Smooth muscle cell (in vitro differentiated cells): ENCODE measurements at regions not wholly inside any gene's neighbourhood (a gene's known extent, or its start where the extent isn't known, plus 50 kb on each side); places are given as distances from the start of the nearest gene placed in this dataset.
"Not testable (repeated sequence)": the region's sequence is repeated elsewhere in the genome, so short reads cannot be mapped to it uniquely, and the experiment has no call there.

Experiments used
- DNase-seq: peaks from one replicate; lab custom pipeline; 2025; ENCODE audit not compliant: unreplicated experiment; lab: John Stamatoyannopoulos, UW
- H2AFZ ChIP-seq: fragments of 200-600 bp; sonication (generic); 2 replicates; pipeline ENCODE4 v1.6.0; 2016; ENCODE audit warnings: antibody characterized with exemption, low read depth, mild to moderate bottlenecking
- H3F3A ChIP-seq: fragments of 200-600 bp; sonication (generic); 2 replicates; pipeline ENCODE4 v1.6.0; 2017; ENCODE audit warnings: antibody characterized with exemption, low read depth
- H3K27ac ChIP-seq: fragments of 200-600 bp; sonication (generic); 2 replicates; pipeline ENCODE4 v1.5.1; 2016; ENCODE audit warnings: low read depth, mild to moderate bottlenecking
- H3K27me3 ChIP-seq: fragments of 200-600 bp; sonication (generic); 2 replicates; pipeline ENCODE4 v1.6.1; 2016; ENCODE audit warnings: low read depth, mild to moderate bottlenecking
- H3K36me3 ChIP-seq: fragments of 200-600 bp; sonication (generic); 2 replicates; pipeline ENCODE4 v1.5.1; 2016; ENCODE audit warnings: low read depth
- H3K4me1 ChIP-seq: fragments of 200-600 bp; sonication (generic); 2 replicates; pipeline ENCODE4 v1.5.1; 2016; ENCODE audit warnings: low read depth
- H3K4me2 ChIP-seq: fragments of 200-600 bp; sonication (generic); 2 replicates; pipeline ENCODE4 v1.6.0; 2016; ENCODE audit warnings: mild to moderate bottlenecking
- H3K4me3 ChIP-seq: fragments of 200-600 bp; sonication (generic); 2 replicates; pipeline ENCODE4 v1.5.1; 2016; ENCODE audit warnings: mild to moderate bottlenecking
- H3K79me2 ChIP-seq: fragments of 200-600 bp; sonication (generic); 2 replicates; pipeline ENCODE4 v1.6.0; 2016; ENCODE audit warnings: low read depth, mild to moderate bottlenecking
- H3K9ac ChIP-seq: fragments of 200-600 bp; sonication (generic); 2 replicates; pipeline ENCODE4 v1.6.0; 2016; ENCODE audit warnings: low read depth
- H3K9me3 ChIP-seq: fragments of 200-600 bp; sonication (generic); replicated peaks from 2 replicates; pipeline ENCODE4 v1.5.1; 2016; ENCODE audit warnings: low read depth
- H4K20me1 ChIP-seq: fragments of 200-600 bp; sonication (generic); 2 replicates; pipeline ENCODE4 v1.6.0; 2016; ENCODE audit warnings: low read depth
- WGBS: methylation state at CpG from one replicate; pipeline ENCODE4 v1.1.7; 2016; ENCODE audit warnings: low lambda C conversion rate; 5-methylcytosine and 5-hydroxymethylcytosine counted together
- TF ChIP-seq, protein P1 (sequence below): fragments of 200-600 bp; sonication (generic); IDR thresholded peaks from 2 replicates; pipeline ENCODE4 v1.5.1; 2017; ENCODE audit warnings: borderline replicate concordance, mild to moderate bottlenecking, antibody characterized with exemption; ENCODE audit not compliant: insufficient read depth, poor library complexity, severe bottlenecking

GRCh38 chr20:29408034-29408695 is 1849.3 kb upstream of the DEFB115 start:
- 80% methylated on average over 27 of the region's 40 CpGs for WGBS
- Histone ChIP-seq H3K4me1 (no peaks in the 10 kb centered on the region), H3K9me3 (no peaks in the 10 kb centered on the region), H3K4me3 (no peak overlapping the region), H3F3A (no peaks in the 10 kb centered on the region), H4K20me1 (no peaks in the 10 kb centered on the region), H3K36me3 (no peaks in the 10 kb centered on the region), H3K27ac (no peak overlapping the region), H3K79me2 (no peaks in the 10 kb centered on the region), H3K4me2 (no peak overlapping the region), H2AFZ (no peak overlapping the region), H3K9ac (no peak overlapping the region), H3K27me3 (no peaks in the 10 kb centered on the region)
- TF ChIP-seq, protein P1, sequence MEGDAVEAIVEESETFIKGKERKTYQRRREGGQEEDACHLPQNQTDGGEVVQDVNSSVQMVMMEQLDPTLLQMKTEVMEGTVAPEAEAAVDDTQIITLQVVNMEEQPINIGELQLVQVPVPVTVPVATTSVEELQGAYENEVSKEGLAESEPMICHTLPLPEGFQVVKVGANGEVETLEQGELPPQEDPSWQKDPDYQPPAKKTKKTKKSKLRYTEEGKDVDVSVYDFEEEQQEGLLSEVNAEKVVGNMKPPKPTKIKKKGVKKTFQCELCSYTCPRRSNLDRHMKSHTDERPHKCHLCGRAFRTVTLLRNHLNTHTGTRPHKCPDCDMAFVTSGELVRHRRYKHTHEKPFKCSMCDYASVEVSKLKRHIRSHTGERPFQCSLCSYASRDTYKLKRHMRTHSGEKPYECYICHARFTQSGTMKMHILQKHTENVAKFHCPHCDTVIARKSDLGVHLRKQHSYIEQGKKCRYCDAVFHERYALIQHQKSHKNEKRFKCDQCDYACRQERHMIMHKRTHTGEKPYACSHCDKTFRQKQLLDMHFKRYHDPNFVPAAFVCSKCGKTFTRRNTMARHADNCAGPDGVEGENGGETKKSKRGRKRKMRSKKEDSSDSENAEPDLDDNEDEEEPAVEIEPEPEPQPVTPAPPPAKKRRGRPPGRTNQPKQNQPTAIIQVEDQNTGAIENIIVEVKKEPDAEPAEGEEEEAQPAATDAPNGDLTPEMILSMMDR: no peak
- no peak for DNase-seq

GRCh38 chr20:29408707-29409106 is 1848.8 kb upstream of the DEFB115 start:
- not testable (repeated sequence) for H3K36me3 ChIP-seq, H3K79me2 ChIP-seq, H3K4me2 ChIP-seq, H3K4me3 ChIP-seq, H4K20me1 ChIP-seq, DNase-seq, H3K4me1 ChIP-seq, H3K27ac ChIP-seq, H3K27me3 ChIP-seq, H3K9ac ChIP-seq, H3F3A ChIP-seq, H2AFZ ChIP-seq, H3K9me3 ChIP-seq
- 75% methylated on average over 17 of the region's 17 CpGs for WGBS

- not testable (repeated sequence) for H3K79me2 ChIP-seq, H3F3A ChIP-seq, H4K20me1 ChIP-seq, DNase-seq, H3K36me3 ChIP-seq, H3K4me3 ChIP-seq, H3K4me1 ChIP-seq, H3K27me3 ChIP-seq, H3K27ac ChIP-seq, H3K9me3 ChIP-seq, H3K9ac ChIP-seq, H2AFZ ChIP-seq, H3K4me2 ChIP-seq
- WGBS: 78% methylated on average over 26 of the region's 26 CpGs
These were observed 1848.2 kb upstream of the DEFB115 start for GRCh38 chr20:29409160-29409689.

DNA sequence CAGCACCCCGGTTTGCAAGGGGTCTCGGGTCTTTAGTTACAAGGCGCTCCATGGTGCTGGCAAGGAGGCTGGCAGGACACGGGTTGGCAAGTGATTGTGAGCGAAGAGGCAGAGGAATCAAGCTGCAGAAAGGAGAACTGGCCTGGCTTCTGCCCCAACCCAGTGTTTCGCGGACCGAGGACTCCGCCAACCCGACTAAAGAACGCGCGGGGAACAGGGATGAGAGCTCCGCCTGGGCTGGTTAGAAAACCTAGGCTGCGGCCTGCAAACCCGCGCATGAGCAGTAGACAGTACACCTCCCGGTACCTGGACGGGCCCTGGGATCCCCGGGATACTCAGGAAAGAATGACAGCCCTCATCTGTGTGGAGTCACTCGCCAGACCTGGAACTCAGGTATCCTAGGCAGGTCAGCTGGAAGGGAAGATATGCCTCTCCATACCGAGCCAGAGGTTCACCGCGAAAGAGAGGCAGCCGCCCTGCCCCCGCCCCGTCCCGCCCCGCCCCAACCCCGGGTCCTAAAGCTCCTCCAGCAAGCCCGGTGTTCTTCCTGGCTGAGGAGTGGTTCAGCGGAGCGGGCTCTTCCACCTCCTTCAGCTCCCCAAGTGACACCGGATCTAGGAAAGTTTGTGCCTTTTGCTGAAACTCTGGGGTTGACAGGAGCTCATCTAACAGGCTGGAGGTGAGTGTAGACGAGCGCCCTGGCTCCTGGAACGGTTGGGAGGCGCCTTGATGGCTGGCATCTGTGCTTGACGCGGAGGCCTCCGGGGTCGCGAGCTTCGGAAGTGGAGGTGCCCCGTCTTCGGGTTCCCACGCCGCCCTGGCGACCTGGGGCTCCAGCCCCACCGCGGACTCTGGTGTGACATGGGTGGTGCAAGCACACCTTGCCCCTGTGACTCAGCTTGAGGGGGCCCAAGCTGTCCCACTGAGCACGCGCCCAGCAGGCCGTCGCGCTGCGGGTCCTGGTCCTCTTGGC is 1847.3 kb upstream of the DEFB115 start:
- 69% methylated on average over 55 of the region's 57 CpGs for WGBS
- H4K20me1 ChIP-seq: no peaks in the 10 kb centered on the region
- no peaks in the 10 kb centered on the region for H3K79me2 ChIP-seq
- H3K4me1 ChIP-seq: no peaks in the 10 kb centered on the region
- H3K36me3 ChIP-seq: no peaks in the 10 kb centered on the region
- H3K4me3 ChIP-seq: no peak overlapping the region
- H2AFZ ChIP-seq: no peak overlapping the region
- no peaks in the 10 kb centered on the region for H3F3A ChIP-seq
- TF ChIP-seq, protein P1: no peak
- no peaks in the 10 kb centered on the region for H3K9me3 ChIP-seq
- no peak overlapping the region for H3K9ac ChIP-seq
- no peaks in the 10 kb centered on the region for H3K27me3 ChIP-seq
- H3K27ac ChIP-seq: no peak overlapping the region
- no peak for DNase-seq
- no peak overlapping the region for H3K4me2 ChIP-seq
